Heart left ventricle (tissue), 13 donors: ENCODE measurements at regions not wholly inside any gene's neighbourhood (a gene's known extent, or its start where the extent isn't known, plus 50 kb on each side); places are given as distances from the start of the nearest gene placed in this dataset.

ENCODE experiments used
- POLR2A ChIP-seq, 2 donors: fragments of 450-650 bp; IDR thresholded peaks; one replicate each; pipeline ENCODE4 v1.6.1; 2017; ENCODE audit warnings: antibody characterized with exemption in 2 of 2, mild to moderate bottlenecking in 2 of 2, moderate library complexity in 2 of 2
- TF ChIP-seq, protein P1 (sequence below), 12 donors: fragments of 200-600 bp; sonication (generic) in 4 of 12; IDR thresholded peaks; one replicate each; pipeline versions ENCODE4 v1.5.0 to v1.8.0; 2018 to 2022; ENCODE audit warnings: antibody characterized with exemption in 12 of 12, mild to moderate bottlenecking in 5 of 12
- donor health status: ischemic (EF 13 %, LVEDD 7.1; RV severe dilation, severe dysfunction).
- donor health status: DM: no; HTN: yes; CAD: no.
- donor health status: DM: no; HTN: no; CAD: no.
- donor health status: ischemic (EF 25% LVEDD 6.9; RV normal size, moderate dysfunction).
- donor health status: ischemic (EF 25% LVEDD 5.7; RV mildly dilated, moderate dysfunction).
- donor health status: ischemic (EF 35%, LVEDD 5.7; RV mildly dilated, moderate dysfunction).
- donor health status: nonischemic (EF 11% LVEDD 7.7; RV severe dilation, severe dysfunction).
- donor health status: DM: yes; HTN: yes; CAD: no.
- donor health status: PGD.
- donor health status: ischemic (EF 29% LVEDD 5.4; RV normal size, mild dysfunction).
- donor health status: nonischemic (EF 23%, LVEDD 6.1; RV moderate dilation, normal function).

DNA sequence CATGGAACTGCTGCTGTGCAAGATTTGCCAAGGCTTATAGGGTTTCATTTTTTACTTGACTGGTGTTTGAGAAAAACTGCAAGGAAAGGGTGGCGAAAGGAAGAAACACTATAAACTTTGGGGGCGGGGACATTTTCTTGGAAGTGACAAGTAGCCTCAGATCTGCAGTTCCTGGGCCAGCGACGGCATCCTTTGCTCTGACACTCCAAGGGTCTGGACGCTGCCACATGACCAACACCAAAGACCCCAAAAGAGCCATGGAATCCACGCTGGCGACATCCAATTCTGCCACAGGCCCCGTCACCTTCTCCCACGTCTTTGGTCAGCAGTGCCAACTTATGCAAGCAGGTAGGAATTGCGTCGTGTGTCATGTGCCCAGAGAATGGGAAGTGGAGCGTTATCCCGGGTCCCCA lies 193.4 kb downstream of the PRDM2 start:
- TF ChIP-seq, protein P1, sequence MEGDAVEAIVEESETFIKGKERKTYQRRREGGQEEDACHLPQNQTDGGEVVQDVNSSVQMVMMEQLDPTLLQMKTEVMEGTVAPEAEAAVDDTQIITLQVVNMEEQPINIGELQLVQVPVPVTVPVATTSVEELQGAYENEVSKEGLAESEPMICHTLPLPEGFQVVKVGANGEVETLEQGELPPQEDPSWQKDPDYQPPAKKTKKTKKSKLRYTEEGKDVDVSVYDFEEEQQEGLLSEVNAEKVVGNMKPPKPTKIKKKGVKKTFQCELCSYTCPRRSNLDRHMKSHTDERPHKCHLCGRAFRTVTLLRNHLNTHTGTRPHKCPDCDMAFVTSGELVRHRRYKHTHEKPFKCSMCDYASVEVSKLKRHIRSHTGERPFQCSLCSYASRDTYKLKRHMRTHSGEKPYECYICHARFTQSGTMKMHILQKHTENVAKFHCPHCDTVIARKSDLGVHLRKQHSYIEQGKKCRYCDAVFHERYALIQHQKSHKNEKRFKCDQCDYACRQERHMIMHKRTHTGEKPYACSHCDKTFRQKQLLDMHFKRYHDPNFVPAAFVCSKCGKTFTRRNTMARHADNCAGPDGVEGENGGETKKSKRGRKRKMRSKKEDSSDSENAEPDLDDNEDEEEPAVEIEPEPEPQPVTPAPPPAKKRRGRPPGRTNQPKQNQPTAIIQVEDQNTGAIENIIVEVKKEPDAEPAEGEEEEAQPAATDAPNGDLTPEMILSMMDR (IDR thresholded peaks at IDR 0.05): no peak
- TF ChIP-seq POLR2A (IDR thresholded peaks at IDR 0.05): no peak
